SK-N-SH (cell line): ENCODE measurements at regions not wholly inside any gene's neighbourhood (a gene's known extent, or its start where the extent isn't known, plus 50 kb on each side); places are given as distances from the start of the nearest gene placed in this dataset.

Experiments
- CTCF ChIA-PET: fragments of 300-600, 350-600 bp; formaldehyde crosslinking; extraction: SDS; loops from one replicate; lab custom pipeline; 2021; lab: Yijun Ruan, JAX
- POLR2A ChIA-PET: fragments of 350-600 bp; sonication (Branson Sonifier 250); formaldehyde crosslinking; extraction: SDS; loops from one replicate; lab custom pipeline; 2020; ENCODE audit warnings: antibody characterized with exemption, inconsistent platforms; lab: Yijun Ruan, JAX
- DNase-seq: peaks from one replicate; pipeline ENCODE4 v3.0.0; 2012
- H2AFZ ChIP-seq: fragments of 200-600 bp; sonication (generic); 2 replicates; pipeline ENCODE4 v1.8.1; 2016; ENCODE audit warnings: antibody characterized with exemption, mild to moderate bottlenecking, low read depth
- H3F3A ChIP-seq: fragments of 200-600 bp; sonication (generic); replicated peaks from 2 replicates; pipeline ENCODE3; 2016; ENCODE audit warnings: antibody characterized with exemption, mild to moderate bottlenecking; ENCODE audit not compliant: insufficient read depth
- H3K27ac ChIP-seq, 2 experiments: fragments of 200-500 bp in 1 of 2; fragments of 200-600 bp in 1 of 2; sonication (Bioruptor generic) in 1 of 2; sonication (generic), shearing (Covaris generic) in 1 of 2; 2 replicates each; pipeline versions ENCODE4 v1.5.1 to v1.6.1; 2014 to 2016; ENCODE audit warnings: low read depth in 2 of 2, inconsistent platforms in 1 of 2, low read length in 1 of 2, mild to moderate bottlenecking in 1 of 2, mixed read lengths in 1 of 2
- H3K27me3 ChIP-seq: fragments of 200-600 bp; sonication (generic), shearing (Covaris generic); 2 replicates; pipeline ENCODE4 v1.6.1; 2016; ENCODE audit warnings: mixed run types; ENCODE audit not compliant: insufficient read depth
- H3K36me3 ChIP-seq, 2 experiments: fragments of 200-500 bp in 1 of 2; fragments of 200-600 bp in 1 of 2; sonication (Bioruptor generic) in 1 of 2; sonication (generic) in 1 of 2; replicated peaks in 1 of 2; 2 replicates each; pipeline versions ENCODE3 to v1.5.1; 2014 to 2016; ENCODE audit warnings: low read length in 1 of 2, mild to moderate bottlenecking in 1 of 2; ENCODE audit not compliant: insufficient read depth in 2 of 2, control insufficient read depth in 1 of 2
- H3K4me1 ChIP-seq, 2 experiments: fragments of 200-500 bp in 1 of 2; fragments of 200-600 bp in 1 of 2; sonication (Bioruptor generic) in 1 of 2; sonication (generic), shearing (Covaris generic) in 1 of 2; 2 replicates each; pipeline versions ENCODE4 v1.5.1 to v1.6.1; 2014 to 2016; ENCODE audit warnings: low read depth in 1 of 2, low read length in 1 of 2, mixed run types in 1 of 2; ENCODE audit not compliant: insufficient read depth in 2 of 2, control insufficient read depth in 1 of 2
- H3K4me2 ChIP-seq: fragments of 200-600 bp; sonication (generic), shearing (Covaris generic); 2 replicates; pipeline ENCODE4 v1.6.1; 2017; ENCODE audit warnings: mixed run types
- H3K4me3 ChIP-seq, 2 experiments: fragments of 200-500 bp in 1 of 2; fragments of 200-600 bp in 1 of 2; sonication (Bioruptor generic) in 1 of 2; sonication (generic), shearing (Covaris generic) in 1 of 2; 2 replicates each; pipeline versions ENCODE4 v1.5.1 to v1.8.1; 2014 to 2016; ENCODE audit warnings: low read depth in 2 of 2, inconsistent platforms in 1 of 2, low read length in 1 of 2, mild to moderate bottlenecking in 1 of 2, mixed read lengths in 1 of 2, moderate library complexity in 1 of 2
- H3K79me2 ChIP-seq: fragments of 200-600 bp; sonication (generic); 2 replicates; pipeline ENCODE4 v1.8.1; 2017; ENCODE audit warnings: mild to moderate bottlenecking; ENCODE audit not compliant: insufficient read depth
- H3K9ac ChIP-seq: fragments of 200-600 bp; sonication (generic); 2 replicates; pipeline ENCODE4 v1.6.1; 2017; ENCODE audit warnings: mixed run types
- H3K9me2 ChIP-seq: fragments of 200-600 bp; sonication (generic); 2 replicates; pipeline ENCODE4 v1.6.1; 2017; ENCODE audit warnings: mixed run types
- H3K9me3 ChIP-seq: fragments of 200-600 bp; sonication (generic); 2 replicates; pipeline ENCODE4 v1.6.1; 2017; ENCODE audit warnings: mixed run types, mild to moderate bottlenecking, moderate library complexity
- H4K20me1 ChIP-seq: fragments of 200-600 bp; sonication (generic); 2 replicates; pipeline ENCODE4 v1.6.1; 2017; ENCODE audit warnings: mild to moderate bottlenecking, mixed run types; ENCODE audit not compliant: insufficient read depth
- CHD2 ChIP-seq: fragments of 150-350 bp; IDR thresholded peaks from 2 replicates; pipeline ENCODE4 v1.6.1; 2018; ENCODE audit warnings: low read length; ENCODE audit not compliant: partially characterized antibody
- ELF1 ChIP-seq: IDR thresholded peaks from 2 replicates; pipeline ENCODE4 v1.4.0; 2012
- EP300 ChIP-seq, 2 experiments: IDR thresholded peaks; 2 replicates each; pipeline versions ENCODE4 v1.4.0 to v1.6.1; 2012; ENCODE audit warnings: borderline replicate concordance in 1 of 2, low read depth in 1 of 2, low read length in 1 of 2
- EZH2phosphoT487 ChIP-seq: fragments of 200-600 bp; sonication (generic); IDR thresholded peaks from 2 replicates; pipeline ENCODE4 v1.6.1; 2017; ENCODE audit warnings: low read depth, mixed run types, mild to moderate bottlenecking, antibody characterized with exemption, moderate library complexity, borderline replicate concordance
- FOXM1 ChIP-seq: IDR thresholded peaks from 2 replicates; pipeline ENCODE4 v1.4.0; 2012; ENCODE audit warnings: low read depth, mild to moderate bottlenecking
- GATA2 ChIP-seq: sonication (generic); formaldehyde crosslinking; IDR thresholded peaks from 2 replicates; pipeline ENCODE4 v1.5.0; 2020; ENCODE audit warnings: mild to moderate bottlenecking, missing genetic modification reagents
- JUND ChIP-seq: IDR thresholded peaks from 2 replicates; pipeline ENCODE4 v1.4.0; 2012
- MXI1 ChIP-seq: IDR thresholded peaks from 2 replicates; pipeline ENCODE4 v1.6.1; 2012; ENCODE audit warnings: mild to moderate bottlenecking, low read depth, low read length, improper control_type of control experiment
- RAD21 ChIP-seq: IDR thresholded peaks from 2 replicates; pipeline ENCODE4 v1.6.1; 2012; ENCODE audit warnings: mild to moderate bottlenecking, low read length
- RCOR1 ChIP-seq: fragments of 150-350 bp; IDR thresholded peaks from 2 replicates; pipeline ENCODE4 v1.6.1; 2017; ENCODE audit warnings: antibody characterized with exemption, low read length
- RFX5 ChIP-seq: IDR thresholded peaks from 2 replicates; pipeline ENCODE4 v1.6.1; 2012; ENCODE audit warnings: mild to moderate bottlenecking, improper control_type of control experiment, low read length
- TCF12 ChIP-seq: IDR thresholded peaks from 2 replicates; pipeline ENCODE4 v1.4.0; 2012
- WGBS: methylation state at CpG from one replicate; pipeline ENCODE4 v1.1.6; 2017; ENCODE audit warnings: low lambda C conversion rate; 5-methylcytosine and 5-hydroxymethylcytosine counted together
- TF ChIP-seq, protein P1 (sequence below): fragments of 200-600 bp; sonication (generic); IDR thresholded peaks from 2 replicates; pipeline ENCODE4 v1.6.1; 2017; ENCODE audit warnings: antibody characterized with exemption, mild to moderate bottlenecking, moderate library complexity
- TF ChIP-seq, protein P2 (sequence below): IDR thresholded peaks from 2 replicates; pipeline ENCODE4 v1.4.0; 2012; ENCODE audit warnings: low read depth, borderline replicate concordance
- TF ChIP-seq, protein P3 (sequence below): fragments of 150-350 bp; IDR thresholded peaks from 2 replicates; pipeline ENCODE4 v1.6.1; 2017; ENCODE audit warnings: antibody characterized with exemption, low read length, low read depth, borderline replicate concordance
- TF ChIP-seq, protein P4 (sequence below): IDR thresholded peaks from 2 replicates; pipeline ENCODE4 v1.6.1; 2012; ENCODE audit warnings: mild to moderate bottlenecking, low read depth, low read length, moderate library complexity

DNA sequence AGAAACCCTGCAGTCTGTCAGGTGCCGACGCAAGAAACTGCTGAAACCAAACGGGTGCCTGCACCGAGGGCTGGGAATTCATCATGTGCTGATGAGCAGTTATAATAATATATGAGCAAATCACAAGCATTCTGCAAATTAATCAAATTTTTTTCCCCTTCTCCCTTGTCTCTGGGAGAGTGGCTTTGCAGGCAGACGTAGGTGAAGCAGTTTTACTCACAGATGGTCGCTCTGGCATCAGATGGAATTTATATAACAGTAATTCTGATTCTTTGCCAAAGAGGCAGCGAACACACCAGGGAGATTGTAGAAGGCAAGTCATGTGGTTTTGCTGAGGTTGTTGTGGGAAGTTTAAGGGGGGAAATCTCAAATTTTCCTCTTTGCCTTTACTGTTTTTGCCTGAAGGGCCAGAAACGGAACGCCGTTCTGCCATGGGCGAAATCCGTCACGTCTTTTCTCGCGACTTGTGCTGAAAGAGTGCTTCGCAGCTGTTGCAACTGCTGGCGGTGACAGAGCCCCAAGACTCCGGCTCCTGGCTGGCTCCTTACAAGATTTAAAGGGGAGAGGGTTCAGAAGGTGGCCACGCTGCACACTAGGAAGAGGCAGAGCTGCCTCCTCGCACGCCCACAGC lies 320.1 kb downstream of the ZNF536 start:
- no peak overlapping the region for H3K9ac ChIP-seq
- no peaks in the 10 kb centered on the region for H3K9me3 ChIP-seq
- H3K79me2 ChIP-seq: no peaks in the 10 kb centered on the region
- no peaks in the 10 kb centered on the region for H3K9me2 ChIP-seq
- peak overlapping the region; percentile 54 for H3K4me2 ChIP-seq
- peak; percentile 66 for DNase-seq
- 15% methylated on average over 21 of the region's 21 CpGs for WGBS
- H3K27me3 ChIP-seq: no peaks in the 10 kb centered on the region; the same call in 1 of the 2 replicates
- H4K20me1 ChIP-seq: no peaks in the 10 kb centered on the region
- peak overlapping the region; percentile 21 to 33; a peak in 3 of 4 replicates for H3K4me3 ChIP-seq
- ChIA-PET CTCF (interaction anchor here (0.6 to 2.5 kb wide), 6 partner anchors 10 to 1877 kb away, joined by 3 to 18 read pairs (median 4); no protein-coding TSS in a partner anchor), POLR2A (interaction anchor here (1.3 kb wide), 1 partner anchor 646 kb away, joined by 3 read pairs; no protein-coding TSS in a partner anchor)
- TF ChIP-seq EZH2phosphoT487: no peak
- TF ChIP-seq RAD21: peak; percentile 6; the same call in 1 of the 2 replicates
- no peak; the same call in 1 of the 2 replicates for TF ChIP-seq RFX5
- TF ChIP-seq FOXM1: no peak
- peak in 1 of 2 experiments; percentile 75; a peak in 1 of 4 replicates for TF ChIP-seq EP300 (IDR thresholded peaks at IDR 0.05; ENCODE audit: borderline replicate concordance in 1 of 2, low read depth in 1 of 2, low read length in 1 of 2)
- TF ChIP-seq GATA2 (CRISPR knock-in tag): peak; percentile 15; the same call in 1 of the 2 replicates
- TF ChIP-seq, protein P1, sequence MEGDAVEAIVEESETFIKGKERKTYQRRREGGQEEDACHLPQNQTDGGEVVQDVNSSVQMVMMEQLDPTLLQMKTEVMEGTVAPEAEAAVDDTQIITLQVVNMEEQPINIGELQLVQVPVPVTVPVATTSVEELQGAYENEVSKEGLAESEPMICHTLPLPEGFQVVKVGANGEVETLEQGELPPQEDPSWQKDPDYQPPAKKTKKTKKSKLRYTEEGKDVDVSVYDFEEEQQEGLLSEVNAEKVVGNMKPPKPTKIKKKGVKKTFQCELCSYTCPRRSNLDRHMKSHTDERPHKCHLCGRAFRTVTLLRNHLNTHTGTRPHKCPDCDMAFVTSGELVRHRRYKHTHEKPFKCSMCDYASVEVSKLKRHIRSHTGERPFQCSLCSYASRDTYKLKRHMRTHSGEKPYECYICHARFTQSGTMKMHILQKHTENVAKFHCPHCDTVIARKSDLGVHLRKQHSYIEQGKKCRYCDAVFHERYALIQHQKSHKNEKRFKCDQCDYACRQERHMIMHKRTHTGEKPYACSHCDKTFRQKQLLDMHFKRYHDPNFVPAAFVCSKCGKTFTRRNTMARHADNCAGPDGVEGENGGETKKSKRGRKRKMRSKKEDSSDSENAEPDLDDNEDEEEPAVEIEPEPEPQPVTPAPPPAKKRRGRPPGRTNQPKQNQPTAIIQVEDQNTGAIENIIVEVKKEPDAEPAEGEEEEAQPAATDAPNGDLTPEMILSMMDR: no peak
- TF ChIP-seq CHD2: peak; percentile 19
- peak; percentile 55; the same call in 1 of the 2 replicates for TF ChIP-seq RCOR1
- TF ChIP-seq MXI1: peak; percentile 50; the same call in 1 of the 2 replicates
- peak overlapping the region in 1 of 2 experiments; percentile 99; a peak in 2 of 4 replicates for H3K27ac ChIP-seq
- no peaks in the 10 kb centered on the region for H3K36me3 ChIP-seq
- peaks cover 5 to 78% of the 10 kb centered on the region in 2 experiments; a peak in 3 of 4 replicates for H3K4me1 ChIP-seq
- H3F3A ChIP-seq: no peaks in the 10 kb centered on the region
- H2AFZ ChIP-seq: 0 out of 2 replicates have a peak overlapping the region, but pooled peaks have one; percentile 13

DNA sequence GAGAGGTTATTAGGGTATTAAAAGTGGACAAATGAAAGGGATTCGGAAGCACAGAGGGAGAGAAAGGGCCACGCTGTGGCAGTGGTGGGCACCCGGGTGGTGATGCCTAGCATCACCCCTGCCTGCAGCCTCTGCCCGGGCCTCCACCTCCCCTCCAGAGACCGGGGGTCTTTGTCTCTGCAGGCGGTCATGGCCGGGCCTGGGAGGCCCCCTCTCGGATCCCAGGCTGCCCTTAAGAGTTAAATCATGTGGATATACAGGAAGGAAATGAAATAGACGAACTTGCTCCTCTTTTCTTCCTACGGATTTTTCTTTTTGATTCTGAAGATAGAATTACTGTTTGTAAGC lies 319.6 kb downstream of the ZNF536 start:
- CTCF ChIA-PET: no interaction called here
- POLR2A ChIA-PET: no interaction called here
- Histone ChIP-seq H3K4me1 (peaks cover 5 to 83% of the 10 kb centered on the region in 2 experiments; a peak in 3 of 4 replicates), H3K27ac (peak overlapping the region in 1 of 2 experiments; percentile 99; a peak in 2 of 4 replicates), H3K4me2 (peak overlapping the region; percentile 54), H3F3A (no peaks in the 10 kb centered on the region), H4K20me1 (no peaks in the 10 kb centered on the region), H3K9ac (no peak overlapping the region), H3K4me3 (peak overlapping the region; percentile 14 to 33; a peak in 2 of 4 replicates), H3K79me2 (no peaks in the 10 kb centered on the region), H3K36me3 (no peaks in the 10 kb centered on the region), H2AFZ (no peak overlapping the region), H3K9me3 (no peaks in the 10 kb centered on the region), H3K27me3 (no peaks in the 10 kb centered on the region; the same call in 1 of the 2 replicates), H3K9me2 (no peaks in the 10 kb centered on the region)
- 13% methylated on average over 8 of the region's 10 CpGs for WGBS
- peak; percentile 52 for DNase-seq
- TF ChIP-seq ELF1 (no peak), RFX5 (no peak), TCF12 (no peak), RCOR1 (no peak), FOXM1 (no peak), JUND (no peak)
- TF ChIP-seq, protein P2, sequence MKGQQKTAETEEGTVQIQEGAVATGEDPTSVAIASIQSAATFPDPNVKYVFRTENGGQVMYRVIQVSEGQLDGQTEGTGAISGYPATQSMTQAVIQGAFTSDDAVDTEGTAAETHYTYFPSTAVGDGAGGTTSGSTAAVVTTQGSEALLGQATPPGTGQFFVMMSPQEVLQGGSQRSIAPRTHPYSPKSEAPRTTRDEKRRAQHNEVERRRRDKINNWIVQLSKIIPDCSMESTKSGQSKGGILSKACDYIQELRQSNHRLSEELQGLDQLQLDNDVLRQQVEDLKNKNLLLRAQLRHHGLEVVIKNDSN: no peak
- TF ChIP-seq, protein P3, sequence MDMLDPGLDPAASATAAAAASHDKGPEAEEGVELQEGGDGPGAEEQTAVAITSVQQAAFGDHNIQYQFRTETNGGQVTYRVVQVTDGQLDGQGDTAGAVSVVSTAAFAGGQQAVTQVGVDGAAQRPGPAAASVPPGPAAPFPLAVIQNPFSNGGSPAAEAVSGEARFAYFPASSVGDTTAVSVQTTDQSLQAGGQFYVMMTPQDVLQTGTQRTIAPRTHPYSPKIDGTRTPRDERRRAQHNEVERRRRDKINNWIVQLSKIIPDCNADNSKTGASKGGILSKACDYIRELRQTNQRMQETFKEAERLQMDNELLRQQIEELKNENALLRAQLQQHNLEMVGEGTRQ: no peak
- TF ChIP-seq, protein P1: no peak
- TF ChIP-seq, protein P4, sequence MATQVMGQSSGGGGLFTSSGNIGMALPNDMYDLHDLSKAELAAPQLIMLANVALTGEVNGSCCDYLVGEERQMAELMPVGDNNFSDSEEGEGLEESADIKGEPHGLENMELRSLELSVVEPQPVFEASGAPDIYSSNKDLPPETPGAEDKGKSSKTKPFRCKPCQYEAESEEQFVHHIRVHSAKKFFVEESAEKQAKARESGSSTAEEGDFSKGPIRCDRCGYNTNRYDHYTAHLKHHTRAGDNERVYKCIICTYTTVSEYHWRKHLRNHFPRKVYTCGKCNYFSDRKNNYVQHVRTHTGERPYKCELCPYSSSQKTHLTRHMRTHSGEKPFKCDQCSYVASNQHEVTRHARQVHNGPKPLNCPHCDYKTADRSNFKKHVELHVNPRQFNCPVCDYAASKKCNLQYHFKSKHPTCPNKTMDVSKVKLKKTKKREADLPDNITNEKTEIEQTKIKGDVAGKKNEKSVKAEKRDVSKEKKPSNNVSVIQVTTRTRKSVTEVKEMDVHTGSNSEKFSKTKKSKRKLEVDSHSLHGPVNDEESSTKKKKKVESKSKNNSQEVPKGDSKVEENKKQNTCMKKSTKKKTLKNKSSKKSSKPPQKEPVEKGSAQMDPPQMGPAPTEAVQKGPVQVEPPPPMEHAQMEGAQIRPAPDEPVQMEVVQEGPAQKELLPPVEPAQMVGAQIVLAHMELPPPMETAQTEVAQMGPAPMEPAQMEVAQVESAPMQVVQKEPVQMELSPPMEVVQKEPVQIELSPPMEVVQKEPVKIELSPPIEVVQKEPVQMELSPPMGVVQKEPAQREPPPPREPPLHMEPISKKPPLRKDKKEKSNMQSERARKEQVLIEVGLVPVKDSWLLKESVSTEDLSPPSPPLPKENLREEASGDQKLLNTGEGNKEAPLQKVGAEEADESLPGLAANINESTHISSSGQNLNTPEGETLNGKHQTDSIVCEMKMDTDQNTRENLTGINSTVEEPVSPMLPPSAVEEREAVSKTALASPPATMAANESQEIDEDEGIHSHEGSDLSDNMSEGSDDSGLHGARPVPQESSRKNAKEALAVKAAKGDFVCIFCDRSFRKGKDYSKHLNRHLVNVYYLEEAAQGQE: no peak
